HG03064 (cell line): ENCODE measurements at regions not wholly inside any gene's neighbourhood (a gene's known extent, or its start where the extent isn't known, plus 50 kb on each side); places are given as distances from the start of the nearest gene placed in this dataset.

Source experiments
- ATAC-seq: cut with Tn5 transposase; IDR thresholded peaks from one replicate; pipeline ENCODE4 v1.9.1; 2021; ENCODE audit warnings: low read depth; ENCODE audit not compliant: unreplicated experiment

GRCh38 chr10:105699504-105699903 lies 1058.4 kb downstream of the SORCS3 start:
- no peak for ATAC-seq

GRCh38 chr10:105698592-105698991 lies 1057.5 kb downstream of the SORCS3 start:
- ATAC-seq = no peak

GRCh38 chr10:105697290-105697780 lies 1056.2 kb downstream of the SORCS3 start:
- no peak for ATAC-seq

GRCh38 chr10:105691811-105692210 lies 1050.7 kb downstream of the SORCS3 start:
- no peak for ATAC-seq

GRCh38 chr10:105682911-105683310 lies 1041.8 kb downstream of the SORCS3 start:
- ATAC-seq = no peak

GRCh38 chr10:105681051-105681450 lies 1040.0 kb downstream of the SORCS3 start:
- no peak for ATAC-seq

- ATAC-seq = no peak
Observed at GRCh38 chr10:105679781-105680180, 1038.7 kb downstream of the SORCS3 start.

- no peak for ATAC-seq
Observed at GRCh38 chr10:105675333-105675732, 1034.2 kb downstream of the SORCS3 start.

- no peak for ATAC-seq
Observed at GRCh38 chr10:105674448-105674847, 1033.4 kb downstream of the SORCS3 start.

- ATAC-seq = no peak
Observed at GRCh38 chr10:105658696-105659095, 1017.6 kb downstream of the SORCS3 start.

GRCh38 chr10:105656856-105657255 lies 1015.8 kb downstream of the SORCS3 start:
- no peak for ATAC-seq

GRCh38 chr10:105650306-105650705 lies 1009.2 kb downstream of the SORCS3 start:
- ATAC-seq = no peak

- no peak for ATAC-seq
Observed at GRCh38 chr10:105647354-105647753, 1006.3 kb downstream of the SORCS3 start.

GRCh38 chr10:105644978-105645377 lies 1003.9 kb downstream of the SORCS3 start:
- no peak for ATAC-seq

- ATAC-seq = no peak
Observed at GRCh38 chr10:105644559-105644958, 1003.5 kb downstream of the SORCS3 start.

- no peak for ATAC-seq
Observed at GRCh38 chr10:105644091-105644490, 1003.0 kb downstream of the SORCS3 start.

- no peak for ATAC-seq
Observed at GRCh38 chr10:105643660-105644059, 1002.6 kb downstream of the SORCS3 start.

GRCh38 chr10:105634281-105634680 lies 993.2 kb downstream of the SORCS3 start:
- no peak for ATAC-seq

GRCh38 chr10:105615715-105616365 lies 974.8 kb downstream of the SORCS3 start:
- ATAC-seq = no peak

GRCh38 chr10:105611244-105611798 lies 970.2 kb downstream of the SORCS3 start:
- no peak for ATAC-seq

GRCh38 chr10:105609451-105609850 lies 968.4 kb downstream of the SORCS3 start:
- ATAC-seq = no peak

- no peak for ATAC-seq
Observed at GRCh38 chr10:105605918-105606317, 964.8 kb downstream of the SORCS3 start.
